ENCODE measurements at regions not wholly inside any gene's neighbourhood (a gene's known extent, or its start where the extent isn't known, plus 50 kb on each side); places are given as distances from the start of the nearest gene placed in this dataset.
A peak's percentile ranks its signal among the peaks of the same experiment; 100 is the strongest.

- DNase-seq (ENCODE audit: low read depth, low spot score): no peak
Measured at GRCh38 chr6:148242180-148242579, 100.5 kb upstream of the SASH1 start.

- DNase-seq (ENCODE audit: low read depth, low spot score): no peak
Measured at GRCh38 chr6:148244217-148244935, 98.3 kb upstream of the SASH1 start.

GRCh38 chr6:148247386-148248063, 95.1 kb upstream of the SASH1 start:
- no peak for DNase-seq (ENCODE audit: low read depth, low spot score)

- no peak for DNase-seq (ENCODE audit: low read depth, low spot score)
Measured at GRCh38 chr6:148249160-148249559, 93.5 kb upstream of the SASH1 start.

GRCh38 chr6:148249679-148250375, 92.8 kb upstream of the SASH1 start:
- no peak for DNase-seq (ENCODE audit: low read depth, low spot score)

- DNase-seq (ENCODE audit: low read depth, low spot score): no peak
Measured at GRCh38 chr6:148250975-148251685, 91.5 kb upstream of the SASH1 start.

- DNase-seq (ENCODE audit: low read depth, low spot score): no peak
Measured at GRCh38 chr6:148251891-148252290, 90.7 kb upstream of the SASH1 start.

GRCh38 chr6:148257810-148258209, 84.8 kb upstream of the SASH1 start:
- no peak for DNase-seq (ENCODE audit: low read depth, low spot score)

- DNase-seq (ENCODE audit: low read depth, low spot score): no peak
Measured at GRCh38 chr6:148258868-148259267, 83.8 kb upstream of the SASH1 start.

- DNase-seq (ENCODE audit: low read depth, low spot score): no peak
Measured at GRCh38 chr6:148261470-148261869, 81.2 kb upstream of the SASH1 start.

- no peak for DNase-seq (ENCODE audit: low read depth, low spot score)
Measured at GRCh38 chr6:148263010-148263409, 79.6 kb upstream of the SASH1 start.

GRCh38 chr6:148263961-148264360, 78.7 kb upstream of the SASH1 start:
- DNase-seq (ENCODE audit: low read depth, low spot score): no peak

GRCh38 chr6:148265054-148265453, 77.6 kb upstream of the SASH1 start:
- DNase-seq (ENCODE audit: low read depth, low spot score): no peak

- no peak for DNase-seq (ENCODE audit: low read depth, low spot score)
Measured at GRCh38 chr6:148269386-148269785, 73.3 kb upstream of the SASH1 start.

GRCh38 chr6:148271711-148272439, 70.8 kb upstream of the SASH1 start:
- DNase-seq (ENCODE audit: low read depth, low spot score): peak; percentile 51

- no peak for DNase-seq (ENCODE audit: low read depth, low spot score)
Measured at GRCh38 chr6:148272597-148272996, 70.0 kb upstream of the SASH1 start.

GRCh38 chr6:148273962-148274752, 68.5 kb upstream of the SASH1 start:
- no peak for DNase-seq (ENCODE audit: low read depth, low spot score)

- no peak for DNase-seq (ENCODE audit: low read depth, low spot score)
Measured at GRCh38 chr6:148274809-148275208, 67.8 kb upstream of the SASH1 start.

- no peak for DNase-seq (ENCODE audit: low read depth, low spot score)
Measured at GRCh38 chr6:148285205-148285604, 57.4 kb upstream of the SASH1 start.

GRCh38 chr6:148286563-148286962, 56.1 kb upstream of the SASH1 start:
- no peak for DNase-seq (ENCODE audit: low read depth, low spot score)

Measured in brain pericyte (primary cell).